ENCODE measurements at regions not wholly inside any gene's neighbourhood (a gene's known extent, or its start where the extent isn't known, plus 50 kb on each side); places are given as distances from the start of the nearest gene placed in this dataset.

- no peak overlapping the region for H3K27ac ChIP-seq
- ATAC-seq (ENCODE audit: low FRiP score in 2 of 2) = no peak
Observed at GRCh38 chr11:82012276-82012675, 721.4 kb downstream of the FAM181B start.

GRCh38 chr11:82009133-82009532, 724.5 kb downstream of the FAM181B start:
- Histone ChIP-seq H3K9me3 (no peaks in the 10 kb centered on the region), H3K4me3 (no peak overlapping the region), H3K36me3 (no peaks in the 10 kb centered on the region), H3K4me1 (no peaks in the 10 kb centered on the region), H3K27ac (no peak overlapping the region), H3K27me3 (no peaks in the 10 kb centered on the region)
- ATAC-seq (ENCODE audit: low FRiP score in 2 of 2) = no peak
- no peak for TF ChIP-seq POLR2AphosphoS5 (IDR thresholded peaks at IDR 0.05)
- 85 to 88% methylated on average over 2 of the region's 2 CpGs for WGBS, 2 donors
- DNase-seq = no peak

More at GRCh38 chr11:82012276-82012675, 721.4 kb downstream of the FAM181B start:
- no peaks in the 10 kb centered on the region for H3K27me3 ChIP-seq
- no peak for TF ChIP-seq POLR2AphosphoS5 (IDR thresholded peaks at IDR 0.05)
- no peak for TF ChIP-seq POLR2A (IDR thresholded peaks at IDR 0.05)
- TF ChIP-seq, protein P1, sequence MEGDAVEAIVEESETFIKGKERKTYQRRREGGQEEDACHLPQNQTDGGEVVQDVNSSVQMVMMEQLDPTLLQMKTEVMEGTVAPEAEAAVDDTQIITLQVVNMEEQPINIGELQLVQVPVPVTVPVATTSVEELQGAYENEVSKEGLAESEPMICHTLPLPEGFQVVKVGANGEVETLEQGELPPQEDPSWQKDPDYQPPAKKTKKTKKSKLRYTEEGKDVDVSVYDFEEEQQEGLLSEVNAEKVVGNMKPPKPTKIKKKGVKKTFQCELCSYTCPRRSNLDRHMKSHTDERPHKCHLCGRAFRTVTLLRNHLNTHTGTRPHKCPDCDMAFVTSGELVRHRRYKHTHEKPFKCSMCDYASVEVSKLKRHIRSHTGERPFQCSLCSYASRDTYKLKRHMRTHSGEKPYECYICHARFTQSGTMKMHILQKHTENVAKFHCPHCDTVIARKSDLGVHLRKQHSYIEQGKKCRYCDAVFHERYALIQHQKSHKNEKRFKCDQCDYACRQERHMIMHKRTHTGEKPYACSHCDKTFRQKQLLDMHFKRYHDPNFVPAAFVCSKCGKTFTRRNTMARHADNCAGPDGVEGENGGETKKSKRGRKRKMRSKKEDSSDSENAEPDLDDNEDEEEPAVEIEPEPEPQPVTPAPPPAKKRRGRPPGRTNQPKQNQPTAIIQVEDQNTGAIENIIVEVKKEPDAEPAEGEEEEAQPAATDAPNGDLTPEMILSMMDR (IDR thresholded peaks at IDR 0.05) = no peak
- no peak for TF ChIP-seq EP300 (IDR thresholded peaks at IDR 0.05)
- H3K4me3 ChIP-seq = no peak overlapping the region
- H3K4me1 ChIP-seq = no peaks in the 10 kb centered on the region
- no peaks in the 10 kb centered on the region for H3K36me3 ChIP-seq
- WGBS, 2 donors = 45 to 49% methylated on average over 3 of the region's 3 CpGs
- no peaks in the 10 kb centered on the region for H3K9me3 ChIP-seq
- no peak for DNase-seq

DNA sequence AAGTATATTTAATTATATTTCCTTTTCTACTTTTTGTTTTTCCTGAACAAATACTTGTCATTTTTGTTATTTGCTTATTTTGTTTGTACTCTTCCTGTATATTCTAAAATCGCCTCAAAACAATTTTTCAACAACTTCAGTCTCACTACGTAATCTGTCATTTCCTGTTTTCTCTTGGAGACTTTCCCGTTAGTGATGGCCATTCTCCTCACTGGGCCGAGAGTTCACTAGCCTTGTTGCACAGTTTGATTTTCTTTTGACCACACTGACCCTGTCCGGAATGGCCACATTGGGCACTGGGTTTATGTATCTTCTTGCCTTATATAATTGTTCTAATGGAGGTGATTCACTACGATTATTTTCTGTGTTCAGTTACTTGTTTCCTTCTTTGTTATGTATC, 726.1 kb downstream of the FAM181B start:
- 45 to 60% methylated on average over 6 of the region's 6 CpGs for WGBS, 2 donors
- Histone ChIP-seq H3K4me3 (no peak overlapping the region), H3K27ac (no peak overlapping the region), H3K4me1 (no peaks in the 10 kb centered on the region), H3K9me3 (no peaks in the 10 kb centered on the region), H3K27me3 (no peaks in the 10 kb centered on the region), H3K36me3 (no peaks in the 10 kb centered on the region)
- DNase-seq = no peak
- ATAC-seq (ENCODE audit: low FRiP score in 2 of 2) = no peak
- TF ChIP-seq POLR2A (IDR thresholded peaks at IDR 0.05) (no peak), EP300 (IDR thresholded peaks at IDR 0.05) (no peak), POLR2AphosphoS5 (IDR thresholded peaks at IDR 0.05) (no peak)
- TF ChIP-seq, protein P1 (IDR thresholded peaks at IDR 0.05) = no peak

- DNase-seq (no peak), ATAC-seq (ENCODE audit: low FRiP score in 2 of 2) (no peak)
- H3K27ac ChIP-seq = no peak overlapping the region
- no peaks in the 10 kb centered on the region for H3K36me3 ChIP-seq
- no peaks in the 10 kb centered on the region for H3K4me1 ChIP-seq
- H3K4me3 ChIP-seq = no peak overlapping the region
- H3K27me3 ChIP-seq = no peaks in the 10 kb centered on the region
- no peak for TF ChIP-seq POLR2AphosphoS5 (IDR thresholded peaks at IDR 0.05)
- no peak for TF ChIP-seq POLR2A (IDR thresholded peaks at IDR 0.05)
- TF ChIP-seq, protein P1 (IDR thresholded peaks at IDR 0.05) = no peak
- no peak for TF ChIP-seq EP300 (IDR thresholded peaks at IDR 0.05)
- no peaks in the 10 kb centered on the region for H3K9me3 ChIP-seq
- 79 to 81% methylated on average over 4 of the region's 4 CpGs for WGBS, 2 donors
Observed at GRCh38 chr11:82004537-82005213, 729.0 kb downstream of the FAM181B start.

DNA sequence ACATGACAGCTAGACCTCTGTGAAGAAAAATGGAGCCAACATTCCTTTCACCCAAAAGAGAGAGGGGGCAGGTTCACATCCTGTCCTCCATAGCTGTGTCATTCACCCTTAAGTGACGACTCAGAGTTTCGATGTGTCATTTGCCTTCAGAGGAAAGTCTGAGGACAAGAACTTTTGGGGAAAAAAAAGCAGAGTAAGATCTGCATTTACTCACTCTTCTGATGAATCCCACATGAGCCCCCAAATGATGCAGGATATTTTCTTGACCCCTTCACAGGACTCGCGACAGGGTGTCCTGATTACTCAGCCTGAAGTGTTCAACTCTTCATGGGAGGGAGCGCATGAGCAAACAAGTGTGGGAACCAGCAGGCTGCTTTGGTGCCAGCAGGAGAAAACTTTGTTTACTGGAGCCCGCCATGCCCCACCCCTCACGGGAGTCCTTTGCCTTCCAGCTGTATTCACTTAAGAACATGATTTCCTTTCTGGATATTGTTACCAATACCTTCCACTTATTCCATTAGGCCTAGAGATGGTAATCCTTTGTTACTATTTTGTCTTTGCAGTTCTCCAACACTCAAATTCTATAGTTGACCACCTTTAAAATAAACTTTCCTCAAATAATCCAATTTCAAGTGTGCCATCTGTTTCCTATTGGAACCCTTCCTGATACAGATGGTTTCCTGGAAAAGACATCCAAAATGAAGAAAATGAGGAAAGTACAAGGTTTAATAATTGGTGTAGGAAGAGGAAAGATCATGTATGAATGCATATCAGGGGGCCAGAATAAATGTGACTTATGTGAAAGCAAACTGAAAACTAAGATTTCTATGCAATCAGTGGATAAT, 729.8 kb downstream of the FAM181B start:
- Histone ChIP-seq H3K4me3 (no peak overlapping the region), H3K9me3 (no peaks in the 10 kb centered on the region), H3K27ac (no peak overlapping the region), H3K36me3 (no peaks in the 10 kb centered on the region), H3K27me3 (no peaks in the 10 kb centered on the region), H3K4me1 (no peaks in the 10 kb centered on the region)
- TF ChIP-seq POLR2AphosphoS5 (IDR thresholded peaks at IDR 0.05) (no peak), POLR2A (IDR thresholded peaks at IDR 0.05) (no peak), EP300 (IDR thresholded peaks at IDR 0.05) (no peak)
- TF ChIP-seq, protein P1 (IDR thresholded peaks at IDR 0.05) = no peak
- DNase-seq (no peak), ATAC-seq (ENCODE audit: low FRiP score in 2 of 2) (no peak)
- WGBS, 2 donors = 57 to 65% methylated on average over 7 of the region's 7 CpGs
